ENCODE measurements at regions not wholly inside any gene's neighbourhood (a gene's known extent, or its start where the extent isn't known, plus 50 kb on each side); places are given as distances from the start of the nearest gene placed in this dataset.

- DNase-seq = no peak
- CTCF ChIA-PET = interaction anchor here (0.5 kb wide), 1 partner anchor 1262 kb away, joined by 3 read pairs; no protein-coding TSS in a partner anchor
These were observed 341.2 kb upstream of the SLC14A2 start for GRCh38 chr18:45274026-45274425.

More at GRCh38 chr18:45274026-45274425, 341.2 kb upstream of the SLC14A2 start:
- H3K4me2 ChIP-seq (replicated peaks; ENCODE audit: low read depth, low read length, poor library complexity, severe bottlenecking) = no peak overlapping the region
- Mint-ChIP-seq H3K9me3 (ENCODE audit: insufficient read depth) (peaks cover 2% of the 10 kb centered on the region), H3K27me3 (peaks cover 19% of the 10 kb centered on the region), H3K4me3 (no peak overlapping the region), H3K27ac (no peak overlapping the region), H3K4me1 (no peaks in the 10 kb centered on the region)
- no peak overlapping the region for H3K9ac ChIP-seq (ENCODE audit: low read length)
- peaks cover 0 to 5% (median 4%) of the 10 kb centered on the region in 3 donors for H3K9me3 ChIP-seq (ENCODE audit: control extremely low read depth in 1 of 3, control insufficient read depth in 2 of 3, insufficient read depth in 1 of 3, low read length in 2 of 3)
- no peak overlapping the region for H3K27ac ChIP-seq (ENCODE audit: low read length in 2 of 2)
- H3K27me3 ChIP-seq (replicated peaks in 1 of 4; ENCODE audit: control extremely low read depth in 1 of 4, control insufficient read depth in 3 of 4, insufficient read depth in 4 of 4, low read length in 3 of 4) = no peaks in the 10 kb centered on the region
- H3K4me3 ChIP-seq (ENCODE audit: control extremely low read depth in 1 of 5, extremely low read depth in 1 of 5, insufficient read depth in 1 of 5, low read depth in 2 of 5, low read length in 4 of 5) = no peak overlapping the region
- intact Hi-C loops (cut with micrococcal nuclease) = no loop called here
- no peaks in the 10 kb centered on the region for H3K79me2 ChIP-seq (ENCODE audit: control insufficient read depth, insufficient read depth, low read length)
- H2AFZ ChIP-seq (ENCODE audit: insufficient read depth, low read depth, low read length, poor library complexity, severe bottlenecking) = no peak overlapping the region
- WGBS (ENCODE audit: insufficient coverage) = no CpG with 5 or more reads among the region's 1 CpG
- no peak for ATAC-seq (ENCODE audit: low read depth)
- no peaks in the 10 kb centered on the region for H3K4me1 ChIP-seq (ENCODE audit: control insufficient read depth in 2 of 2, insufficient read depth in 2 of 2, low read length in 2 of 2)
- TF ChIP-seq EZH2 (IDR thresholded peaks at IDR 0.05; ENCODE audit: borderline replicate concordance, insufficient read depth, low read depth, low read length, poor library complexity, severe bottlenecking) (no peak), CTCF (IDR thresholded peaks at IDR 0.05) (no peak)
- H4K20me1 ChIP-seq (ENCODE audit: control insufficient read depth, insufficient read depth, low read length, poor library complexity, severe bottlenecking) = no peaks in the 10 kb centered on the region
- H3K36me3 ChIP-seq (replicated peaks in 1 of 2; ENCODE audit: control extremely low read depth in 1 of 2, control insufficient read depth in 1 of 2, extremely low read depth in 1 of 2, insufficient read depth in 2 of 2, low read length in 1 of 2) = no peaks in the 10 kb centered on the region
- POLR2A ChIA-PET = no interaction called here
